ENCODE measurements at regions not wholly inside any gene's neighbourhood (a gene's known extent, or its start where the extent isn't known, plus 50 kb on each side); places are given as distances from the start of the nearest gene placed in this dataset.

DNA sequence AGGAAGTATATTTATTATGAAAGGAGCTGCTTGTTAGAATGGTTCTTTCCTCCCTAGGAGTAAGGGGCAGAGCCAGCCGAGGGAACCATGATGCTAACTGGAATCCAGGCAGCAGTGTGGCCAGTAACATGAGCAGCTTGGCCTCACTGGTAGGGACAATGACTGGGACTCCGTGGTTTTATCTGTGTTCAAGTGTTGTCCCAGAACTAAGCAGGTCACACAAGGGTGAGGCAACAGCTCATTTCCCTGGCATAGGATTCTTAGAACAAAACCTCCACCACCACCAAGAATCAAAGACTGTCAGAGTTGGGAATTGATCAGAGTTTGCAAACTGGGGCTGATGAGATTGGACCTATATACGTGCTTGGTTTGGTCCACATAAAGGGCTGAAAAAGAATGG, 138.9 kb upstream of the COBL start:
- Histone ChIP-seq H3K9me3 (no peaks in the 10 kb centered on the region), H3K4me3 (replicated peaks in 1 of 3) (no peak overlapping the region), H3K36me3 (no peaks in the 10 kb centered on the region), H3K4me1 (no peaks in the 10 kb centered on the region), H3K27ac (no peak overlapping the region), H3K27me3 (no peaks in the 10 kb centered on the region)
- intact Hi-C loops (cut with DNase I) = no loop called here
- TF ChIP-seq, protein P1, sequence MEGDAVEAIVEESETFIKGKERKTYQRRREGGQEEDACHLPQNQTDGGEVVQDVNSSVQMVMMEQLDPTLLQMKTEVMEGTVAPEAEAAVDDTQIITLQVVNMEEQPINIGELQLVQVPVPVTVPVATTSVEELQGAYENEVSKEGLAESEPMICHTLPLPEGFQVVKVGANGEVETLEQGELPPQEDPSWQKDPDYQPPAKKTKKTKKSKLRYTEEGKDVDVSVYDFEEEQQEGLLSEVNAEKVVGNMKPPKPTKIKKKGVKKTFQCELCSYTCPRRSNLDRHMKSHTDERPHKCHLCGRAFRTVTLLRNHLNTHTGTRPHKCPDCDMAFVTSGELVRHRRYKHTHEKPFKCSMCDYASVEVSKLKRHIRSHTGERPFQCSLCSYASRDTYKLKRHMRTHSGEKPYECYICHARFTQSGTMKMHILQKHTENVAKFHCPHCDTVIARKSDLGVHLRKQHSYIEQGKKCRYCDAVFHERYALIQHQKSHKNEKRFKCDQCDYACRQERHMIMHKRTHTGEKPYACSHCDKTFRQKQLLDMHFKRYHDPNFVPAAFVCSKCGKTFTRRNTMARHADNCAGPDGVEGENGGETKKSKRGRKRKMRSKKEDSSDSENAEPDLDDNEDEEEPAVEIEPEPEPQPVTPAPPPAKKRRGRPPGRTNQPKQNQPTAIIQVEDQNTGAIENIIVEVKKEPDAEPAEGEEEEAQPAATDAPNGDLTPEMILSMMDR (IDR thresholded peaks at IDR 0.05) = no peak
- TF ChIP-seq POLR2A (IDR thresholded peaks at IDR 0.05) = no peak
- DNase-seq = no peak
- 70 to 72% methylated on average over 3 of the region's 3 CpGs for WGBS, 2 donors

DNA sequence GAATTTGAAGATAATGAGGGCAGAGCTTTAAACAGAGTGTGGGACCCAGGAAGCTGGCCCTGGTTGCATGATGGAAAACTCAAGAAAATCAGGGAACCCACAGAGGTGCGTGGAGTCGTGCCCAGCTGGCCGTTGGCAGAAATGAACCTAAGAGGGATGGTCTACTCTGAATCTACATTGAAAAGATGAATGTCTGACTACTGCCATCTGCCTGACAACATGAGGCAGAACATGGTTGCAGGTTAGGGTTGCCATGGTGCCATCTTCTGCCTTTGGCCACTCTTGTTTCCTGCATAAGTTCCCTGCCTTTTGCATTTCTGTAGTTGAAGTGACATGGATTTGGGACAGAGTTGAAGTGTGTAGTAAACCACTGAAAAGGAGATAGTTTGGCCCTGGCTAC, 138.5 kb upstream of the COBL start:
- Histone ChIP-seq H3K4me3 (replicated peaks in 1 of 3) (no peak overlapping the region), H3K27ac (no peak overlapping the region), H3K27me3 (no peaks in the 10 kb centered on the region), H3K36me3 (no peaks in the 10 kb centered on the region), H3K9me3 (no peaks in the 10 kb centered on the region), H3K4me1 (no peaks in the 10 kb centered on the region)
- 62 to 94% methylated on average over 3 of the region's 3 CpGs for WGBS, 2 donors
- TF ChIP-seq POLR2A (IDR thresholded peaks at IDR 0.05) = no peak
- TF ChIP-seq, protein P1 (IDR thresholded peaks at IDR 0.05) = no peak
- DNase-seq = no peak
- intact Hi-C loops (cut with DNase I) = no loop called here

DNA sequence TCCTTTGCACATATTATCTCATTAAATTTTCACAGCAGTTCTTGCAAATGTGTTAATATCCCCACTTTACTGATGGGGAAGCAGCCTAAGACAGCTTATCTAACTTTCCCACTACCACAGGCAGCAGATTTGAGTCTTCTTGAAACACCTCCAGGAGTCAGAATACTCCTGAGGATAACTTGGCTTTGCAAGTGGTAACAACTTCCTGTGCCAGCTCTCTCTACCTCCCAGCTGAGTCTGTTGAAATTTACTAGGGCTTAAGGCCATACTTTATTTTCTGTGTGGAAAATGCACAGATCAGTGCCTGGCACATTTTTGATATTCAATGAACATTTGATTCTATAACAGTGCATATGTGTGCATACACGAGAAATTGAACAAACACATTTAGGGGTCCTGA, 136.1 kb upstream of the COBL start:
- no peak for DNase-seq
- WGBS, 2 donors = 75 to 93% methylated on average over 1 of the region's 1 CpG
- TF ChIP-seq, protein P1 (IDR thresholded peaks at IDR 0.05) = no peak
- no peak for TF ChIP-seq POLR2A (IDR thresholded peaks at IDR 0.05)

DNA sequence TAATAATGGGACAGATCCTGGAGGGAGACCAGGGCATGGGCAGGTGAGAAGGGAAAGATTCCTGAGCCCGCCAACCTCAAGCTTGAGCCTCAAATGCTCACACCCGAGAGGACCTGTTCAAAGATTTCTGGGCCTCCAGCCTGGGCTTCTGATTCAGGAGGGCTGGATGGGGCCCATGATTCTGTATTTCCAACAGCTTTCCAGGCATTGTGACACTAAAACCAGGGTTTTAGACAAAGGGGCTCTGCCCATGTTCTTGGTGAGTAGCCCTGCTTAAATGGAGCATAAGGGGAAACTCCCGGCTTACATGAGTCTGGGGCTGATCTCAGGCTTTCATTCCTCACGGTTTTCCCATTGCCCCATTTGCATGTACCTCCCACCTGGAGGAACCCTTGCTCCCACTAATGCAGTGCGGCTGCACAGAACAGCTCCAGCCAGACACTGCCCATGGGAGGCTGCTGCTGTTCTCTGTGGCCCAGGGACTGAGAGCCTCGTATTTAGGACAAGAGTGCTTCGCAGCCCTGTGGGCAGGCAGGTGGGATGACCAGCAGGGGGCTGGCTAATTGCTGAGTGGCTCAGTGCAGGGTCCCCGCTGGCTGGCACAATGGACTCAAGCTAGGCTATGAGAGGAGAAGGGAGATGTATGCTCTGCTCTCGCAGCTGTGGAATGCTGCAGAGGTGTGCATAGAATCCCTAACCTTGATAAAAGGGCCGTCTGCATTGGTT, 135.3 kb upstream of the COBL start:
- DNase-seq = no peak

More for the DNA sequence above, 136.1 kb upstream of the COBL start:
- intact Hi-C loops (cut with DNase I) = no loop called here
- Histone ChIP-seq H3K9me3 (no peaks in the 10 kb centered on the region), H3K27ac (no peak overlapping the region), H3K4me1 (no peaks in the 10 kb centered on the region), H3K36me3 (no peaks in the 10 kb centered on the region), H3K4me3 (replicated peaks in 1 of 3) (no peak overlapping the region), H3K27me3 (no peaks in the 10 kb centered on the region)

DNA sequence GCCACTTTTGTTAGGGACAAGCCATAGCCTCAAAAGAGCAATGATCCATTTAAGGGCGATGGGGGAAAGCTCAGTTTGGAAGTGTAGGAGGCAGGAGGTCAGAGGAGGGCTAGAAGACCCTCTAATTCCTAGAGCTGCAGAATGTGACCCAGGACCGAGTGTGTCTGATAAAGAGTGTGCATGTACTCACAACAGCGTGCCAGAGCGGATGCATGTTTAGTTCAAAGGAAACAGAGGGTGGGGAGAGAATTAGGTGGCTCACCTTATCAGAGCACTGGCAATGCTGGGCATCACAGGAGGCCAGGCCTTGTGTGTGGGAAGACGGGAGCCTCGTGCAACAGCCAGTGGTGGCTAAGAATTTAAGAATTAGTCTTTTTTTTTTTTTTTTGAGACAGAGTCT, 133.9 kb upstream of the COBL start:
- Histone ChIP-seq H3K36me3 (no peaks in the 10 kb centered on the region), H3K27ac (no peak overlapping the region), H3K4me1 (no peaks in the 10 kb centered on the region), H3K4me3 (replicated peaks in 1 of 3) (no peak overlapping the region), H3K9me3 (no peaks in the 10 kb centered on the region), H3K27me3 (no peaks in the 10 kb centered on the region)
- WGBS, 2 donors = 90 to 93% methylated on average over 6 of the region's 6 CpGs
- DNase-seq = no peak
- intact Hi-C loops (cut with DNase I) = no loop called here
- TF ChIP-seq, protein P1 (IDR thresholded peaks at IDR 0.05) = no peak
- TF ChIP-seq POLR2A (IDR thresholded peaks at IDR 0.05) = no peak

More for the DNA sequence above, 135.3 kb upstream of the COBL start:
- Histone ChIP-seq H3K27me3 (no peaks in the 10 kb centered on the region), H3K9me3 (no peaks in the 10 kb centered on the region), H3K4me3 (replicated peaks in 1 of 3) (no peak overlapping the region), H3K4me1 (no peaks in the 10 kb centered on the region), H3K27ac (no peak overlapping the region), H3K36me3 (no peaks in the 10 kb centered on the region)
- TF ChIP-seq, protein P1 (IDR thresholded peaks at IDR 0.05) = no peak
- no peak for TF ChIP-seq POLR2A (IDR thresholded peaks at IDR 0.05)
- WGBS, 2 donors = 41 to 79% methylated on average over 10 of the region's 10 CpGs
- intact Hi-C loops (cut with DNase I) = no loop called here

Measured in thyroid gland (tissue), 4 donors.